ENCODE measurements at regions not wholly inside any gene's neighbourhood (a gene's known extent, or its start where the extent isn't known, plus 50 kb on each side); places are given as distances from the start of the nearest gene placed in this dataset.

GRCh38 chr10:20606985-20607384 is 290.1 kb downstream of the NEBL start:
- Histone ChIP-seq H3K4me3 (ENCODE audit: control insufficient read depth in 2 of 3, extremely low read depth in 1 of 3, insufficient read depth in 2 of 3, low read depth in 1 of 3, low read length in 3 of 3) (no peak overlapping the region), H4K20me1 (ENCODE audit: control insufficient read depth, extremely low read depth, insufficient read depth, low read length) (no peaks in the 10 kb centered on the region), H3K79me2 (ENCODE audit: control insufficient read depth, insufficient read depth, low read length) (no peaks in the 10 kb centered on the region), H3K27ac (ENCODE audit: control insufficient read depth, insufficient read depth, low read length) (no peak overlapping the region), H3K9me1 (ENCODE audit: control insufficient read depth, extremely low read depth, insufficient read depth, low read length) (no peaks in the 10 kb centered on the region), H2AFZ (ENCODE audit: control insufficient read depth, low read length) (no peak overlapping the region), H3K36me3 (ENCODE audit: control insufficient read depth in 2 of 2, extremely low read depth in 1 of 2, insufficient read depth in 2 of 2, low read length in 2 of 2) (no peaks in the 10 kb centered on the region), H3K4me1 (ENCODE audit: control insufficient read depth, extremely low read depth, insufficient read depth, low read length) (no peaks in the 10 kb centered on the region), H3K9ac (ENCODE audit: control insufficient read depth, extremely low read depth, insufficient read depth, low read length) (no peak overlapping the region), H3K9me3 (ENCODE audit: control insufficient read depth, low read depth, low read length) (no peaks in the 10 kb centered on the region), H3K27me3 (ENCODE audit: control insufficient read depth, extremely low read depth, insufficient read depth, low read length) (no peaks in the 10 kb centered on the region), H3K4me2 (ENCODE audit: control insufficient read depth, extremely low read depth, insufficient read depth, low read depth, low read length) (no peak overlapping the region)
- FAIRE-seq (no peak), DNase-seq (ENCODE audit: low read depth, low spot score) (no peak)
- dilution Hi-C loops (cut with MboI; ENCODE audit: extremely low pct_ligation_motif_present, low sequenced_read_pairs): no loop called here
- no peak for TF ChIP-seq CTCF (optimal IDR thresholded peaks at IDR 0.05 in 1 of 3, IDR thresholded peaks at IDR 0.05 in 1 of 3, conservative IDR thresholded peaks at IDR 0.05 in 1 of 3; ENCODE audit: extremely low read depth in 1 of 3, insufficient read depth in 2 of 3, low read length in 3 of 3)
- TF ChIP-seq EZH2 (IDR thresholded peaks at IDR 0.05; ENCODE audit: low read length): no peak

- Histone ChIP-seq H3K27me3 (ENCODE audit: control insufficient read depth, extremely low read depth, insufficient read depth, low read length) (no peaks in the 10 kb centered on the region), H3K27ac (ENCODE audit: control insufficient read depth, insufficient read depth, low read length) (no peak overlapping the region), H3K36me3 (ENCODE audit: control insufficient read depth in 2 of 2, extremely low read depth in 1 of 2, insufficient read depth in 2 of 2, low read length in 2 of 2) (no peaks in the 10 kb centered on the region), H3K9ac (ENCODE audit: control insufficient read depth, extremely low read depth, insufficient read depth, low read length) (no peak overlapping the region), H3K4me3 (ENCODE audit: control insufficient read depth in 2 of 3, extremely low read depth in 1 of 3, insufficient read depth in 2 of 3, low read depth in 1 of 3, low read length in 3 of 3) (no peak overlapping the region), H3K4me1 (ENCODE audit: control insufficient read depth, extremely low read depth, insufficient read depth, low read length) (peaks cover 4% of the 10 kb centered on the region), H4K20me1 (ENCODE audit: control insufficient read depth, extremely low read depth, insufficient read depth, low read length) (no peaks in the 10 kb centered on the region), H3K9me3 (ENCODE audit: control insufficient read depth, low read depth, low read length) (no peaks in the 10 kb centered on the region), H3K4me2 (ENCODE audit: control insufficient read depth, extremely low read depth, insufficient read depth, low read depth, low read length) (no peak overlapping the region), H3K9me1 (ENCODE audit: control insufficient read depth, extremely low read depth, insufficient read depth, low read length) (no peaks in the 10 kb centered on the region), H2AFZ (ENCODE audit: control insufficient read depth, low read length) (no peak overlapping the region), H3K79me2 (ENCODE audit: control insufficient read depth, insufficient read depth, low read length) (no peaks in the 10 kb centered on the region)
- dilution Hi-C loops (cut with MboI; ENCODE audit: extremely low pct_ligation_motif_present, low sequenced_read_pairs): no loop called here
- DNase-seq (ENCODE audit: low read depth, low spot score): no peak
- TF ChIP-seq EZH2 (IDR thresholded peaks at IDR 0.05; ENCODE audit: low read length): no peak
- TF ChIP-seq CTCF (optimal IDR thresholded peaks at IDR 0.05 in 1 of 3, IDR thresholded peaks at IDR 0.05 in 1 of 3, conservative IDR thresholded peaks at IDR 0.05 in 1 of 3; ENCODE audit: extremely low read depth in 1 of 3, insufficient read depth in 2 of 3, low read length in 3 of 3): no peak
- no peak for FAIRE-seq
Observed at GRCh38 chr10:20601941-20602461, 295.1 kb downstream of the NEBL start.

Data from keratinocyte (primary cell).